ENCODE measurements at regions not wholly inside any gene's neighbourhood (a gene's known extent, or its start where the extent isn't known, plus 50 kb on each side); places are given as distances from the start of the nearest gene placed in this dataset.

DNA sequence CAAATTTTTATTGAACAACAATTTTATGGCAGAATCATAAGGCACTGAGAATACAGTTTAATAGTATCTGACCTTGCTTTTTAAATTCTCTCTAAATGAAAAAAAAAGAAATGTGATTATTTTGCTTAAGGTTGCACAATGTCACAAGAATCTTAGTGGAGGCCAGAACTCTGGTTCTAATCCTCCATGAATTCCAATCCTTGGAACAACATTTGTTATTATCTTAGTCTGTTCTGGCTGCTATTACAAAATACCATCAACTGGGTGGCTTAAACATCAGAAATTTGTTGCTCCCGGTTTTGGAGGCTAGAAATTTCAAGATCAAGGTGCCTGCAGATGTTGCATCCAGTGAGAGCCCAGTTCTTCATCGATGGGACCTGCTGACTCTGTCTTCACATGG is 158.2 kb upstream of the POM121L12 start:
- no peak for ATAC-seq
- no peak for TF ChIP-seq POLR2A (IDR thresholded peaks at IDR 0.05)
- TF ChIP-seq, protein P1, sequence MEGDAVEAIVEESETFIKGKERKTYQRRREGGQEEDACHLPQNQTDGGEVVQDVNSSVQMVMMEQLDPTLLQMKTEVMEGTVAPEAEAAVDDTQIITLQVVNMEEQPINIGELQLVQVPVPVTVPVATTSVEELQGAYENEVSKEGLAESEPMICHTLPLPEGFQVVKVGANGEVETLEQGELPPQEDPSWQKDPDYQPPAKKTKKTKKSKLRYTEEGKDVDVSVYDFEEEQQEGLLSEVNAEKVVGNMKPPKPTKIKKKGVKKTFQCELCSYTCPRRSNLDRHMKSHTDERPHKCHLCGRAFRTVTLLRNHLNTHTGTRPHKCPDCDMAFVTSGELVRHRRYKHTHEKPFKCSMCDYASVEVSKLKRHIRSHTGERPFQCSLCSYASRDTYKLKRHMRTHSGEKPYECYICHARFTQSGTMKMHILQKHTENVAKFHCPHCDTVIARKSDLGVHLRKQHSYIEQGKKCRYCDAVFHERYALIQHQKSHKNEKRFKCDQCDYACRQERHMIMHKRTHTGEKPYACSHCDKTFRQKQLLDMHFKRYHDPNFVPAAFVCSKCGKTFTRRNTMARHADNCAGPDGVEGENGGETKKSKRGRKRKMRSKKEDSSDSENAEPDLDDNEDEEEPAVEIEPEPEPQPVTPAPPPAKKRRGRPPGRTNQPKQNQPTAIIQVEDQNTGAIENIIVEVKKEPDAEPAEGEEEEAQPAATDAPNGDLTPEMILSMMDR (IDR thresholded peaks at IDR 0.05), result no peak
- 30% methylated on average over 2 of the region's 2 CpGs for WGBS (ENCODE audit: insufficient coverage, low coverage, low lambda C conversion rate, missing lambda C conversion rate)
- no peak for DNase-seq
- H3K4me1 ChIP-seq, result no peaks in the 10 kb centered on the region
- H3K27ac ChIP-seq, result no peak overlapping the region
- H3K9me3 ChIP-seq, result no peaks in the 10 kb centered on the region
- H3K27me3 ChIP-seq, result no peaks in the 10 kb centered on the region
- intact Hi-C loops (cut with DNase I), result no loop called here
- H3K36me3 ChIP-seq, result no peaks in the 10 kb centered on the region
- H3K4me3 ChIP-seq, result no peak overlapping the region

DNA sequence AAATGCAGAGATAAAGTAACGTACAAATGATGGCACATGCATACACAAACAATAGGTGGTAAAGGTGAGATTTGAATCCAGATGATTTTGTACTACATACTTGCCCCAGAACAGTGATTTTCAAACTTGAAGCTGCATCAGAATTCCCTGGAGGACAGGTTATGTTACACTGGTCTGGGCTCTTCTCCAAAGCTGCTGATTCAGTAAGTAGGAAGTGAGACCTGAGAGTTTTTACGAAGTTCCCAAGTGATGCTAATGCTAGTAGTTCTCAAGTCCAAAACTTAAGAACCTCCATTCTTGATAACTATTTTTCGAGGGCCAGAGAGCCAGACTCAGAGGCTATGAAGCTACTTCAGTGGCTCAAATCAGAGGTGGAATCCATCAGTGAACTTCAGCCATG is 159.0 kb upstream of the POM121L12 start:
- ATAC-seq, result no peak
- TF ChIP-seq, protein P1 (IDR thresholded peaks at IDR 0.05), result no peak
- H3K36me3 ChIP-seq, result no peaks in the 10 kb centered on the region
- no peak for DNase-seq
- no peak overlapping the region for H3K4me3 ChIP-seq
- no peak overlapping the region for H3K27ac ChIP-seq
- 41% methylated on average over 3 of the region's 3 CpGs for WGBS (ENCODE audit: insufficient coverage, low coverage, low lambda C conversion rate, missing lambda C conversion rate)
- no peaks in the 10 kb centered on the region for H3K27me3 ChIP-seq
- no peaks in the 10 kb centered on the region for H3K9me3 ChIP-seq
- intact Hi-C loops (cut with DNase I), result no loop called here
- no peaks in the 10 kb centered on the region for H3K4me1 ChIP-seq

DNA sequence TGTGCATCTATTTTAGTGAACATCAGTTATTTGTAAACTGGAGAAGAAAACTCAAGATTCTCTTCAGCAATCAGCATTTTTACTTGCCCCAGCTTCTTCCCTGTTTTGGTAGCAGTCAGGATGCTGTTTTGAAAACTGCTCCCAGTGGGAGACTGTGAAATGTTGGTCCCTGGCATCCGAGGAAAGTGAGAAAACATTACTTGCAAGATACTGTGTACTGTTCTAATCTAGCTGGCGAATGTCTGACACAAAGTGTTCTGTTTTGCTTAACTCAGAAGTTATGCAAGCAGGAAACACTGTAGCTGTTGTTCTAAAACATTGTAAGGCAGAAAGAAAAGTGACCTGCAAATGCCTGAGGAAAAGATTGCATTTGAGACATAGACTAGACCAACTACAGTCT is 171.8 kb upstream of the POM121L12 start:
- Histone ChIP-seq H3K27ac (no peak overlapping the region), H3K9me3 (no peaks in the 10 kb centered on the region), H3K4me3 (no peak overlapping the region), H3K4me1 (no peaks in the 10 kb centered on the region), H3K27me3 (no peaks in the 10 kb centered on the region), H3K36me3 (no peaks in the 10 kb centered on the region)
- DNase-seq (no peak), ATAC-seq (no peak)
- no peak for TF ChIP-seq POLR2A (IDR thresholded peaks at IDR 0.05)
- TF ChIP-seq, protein P1 (IDR thresholded peaks at IDR 0.05), result no peak
- intact Hi-C loops (cut with DNase I), result no loop called here
- 14% methylated on average over 2 of the region's 2 CpGs for WGBS (ENCODE audit: insufficient coverage, low coverage, low lambda C conversion rate, missing lambda C conversion rate)

DNA sequence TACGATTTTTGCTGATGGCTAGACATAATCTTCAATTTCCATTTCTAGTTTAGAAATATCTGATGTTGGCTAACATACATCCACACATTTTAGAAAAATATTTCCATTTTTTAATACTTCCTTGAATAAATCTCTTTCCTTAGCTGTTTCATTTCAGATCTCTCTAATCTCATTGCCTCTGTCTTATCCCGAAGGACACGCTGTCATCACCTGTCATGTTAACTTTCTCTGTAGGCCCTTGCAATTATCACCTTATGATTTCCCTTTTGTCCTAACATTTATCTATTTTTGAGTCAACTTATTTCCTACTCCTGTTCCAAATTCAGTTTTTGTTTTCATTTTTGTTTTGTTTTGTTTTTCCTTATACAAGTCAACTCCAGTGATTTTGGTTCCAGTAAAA is 173.1 kb upstream of the POM121L12 start:
- 57% methylated on average over 3 of the region's 3 CpGs for WGBS (ENCODE audit: insufficient coverage, low coverage, low lambda C conversion rate, missing lambda C conversion rate)
- intact Hi-C loops (cut with DNase I), result no loop called here
- Histone ChIP-seq H3K9me3 (no peaks in the 10 kb centered on the region), H3K4me1 (no peaks in the 10 kb centered on the region), H3K36me3 (no peaks in the 10 kb centered on the region), H3K27me3 (no peaks in the 10 kb centered on the region), H3K4me3 (no peak overlapping the region), H3K27ac (no peak overlapping the region)
- ATAC-seq (no peak), DNase-seq (no peak)
- TF ChIP-seq, protein P1 (IDR thresholded peaks at IDR 0.05), result no peak
- TF ChIP-seq POLR2A (IDR thresholded peaks at IDR 0.05), result no peak

DNA sequence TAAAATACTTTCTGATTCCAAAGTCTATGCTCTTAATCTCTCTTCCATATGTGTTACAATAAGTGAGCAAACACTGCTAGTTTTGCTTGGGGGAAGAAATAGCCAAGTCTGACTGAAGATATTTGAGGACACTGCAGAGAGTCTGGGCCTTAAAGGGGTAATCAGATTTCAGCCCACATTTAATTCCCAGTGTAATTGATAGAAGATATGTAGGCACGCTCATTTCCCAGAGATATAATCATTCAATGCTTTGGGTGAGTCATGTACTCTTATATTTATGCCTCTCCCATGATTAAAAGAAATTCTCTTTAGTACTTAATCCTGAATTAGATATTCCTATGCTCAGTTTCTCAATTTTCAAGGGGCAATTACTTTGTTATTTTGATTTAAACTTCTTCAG is 178.1 kb upstream of the POM121L12 start:
- intact Hi-C loops (cut with DNase I), result no loop called here
- 0% methylated on average over 1 of the region's 1 CpG for WGBS (ENCODE audit: insufficient coverage, low coverage, low lambda C conversion rate, missing lambda C conversion rate)

More for the DNA sequence above, 178.1 kb upstream of the POM121L12 start:
- TF ChIP-seq, protein P1 (IDR thresholded peaks at IDR 0.05), result no peak
- TF ChIP-seq POLR2A (IDR thresholded peaks at IDR 0.05), result no peak
- no peak for DNase-seq
- Histone ChIP-seq H3K27me3 (no peaks in the 10 kb centered on the region), H3K4me3 (no peak overlapping the region), H3K36me3 (no peaks in the 10 kb centered on the region), H3K4me1 (no peaks in the 10 kb centered on the region), H3K9me3 (no peaks in the 10 kb centered on the region), H3K27ac (no peak overlapping the region)
- no peak for ATAC-seq

Measured in right lobe of liver (tissue), 6 donors.